H9 (cell line): ENCODE measurements at regions not wholly inside any gene's neighbourhood (a gene's known extent, or its start where the extent isn't known, plus 50 kb on each side); places are given as distances from the start of the nearest gene placed in this dataset.

Source experiments
- DNase-seq: peaks from one replicate; pipeline ENCODE4 v3.0.0-alpha.2; 2017
- H2AFZ ChIP-seq: one replicate; pipeline ENCODE4 v1.6.1; 2013; ENCODE audit warnings: mild to moderate bottlenecking, low read length, control low read depth, moderate library complexity
- H2AK5ac ChIP-seq: 2 replicates; pipeline ENCODE4 v1.6.1; 2013; ENCODE audit warnings: low read length, control low read depth, mixed read lengths; ENCODE audit not compliant: insufficient read length
- H2BK120ac ChIP-seq: one replicate; pipeline ENCODE4 v1.6.1; 2013; ENCODE audit warnings: low read depth, mild to moderate bottlenecking, low read length, control low read depth, inconsistent platforms; ENCODE audit not compliant: poor library complexity, severe bottlenecking
- H2BK12ac ChIP-seq: 2 replicates; pipeline ENCODE4 v1.6.1; 2013; ENCODE audit warnings: low read length, control low read depth, mixed read lengths, low read depth; ENCODE audit not compliant: insufficient read length
- H2BK15ac ChIP-seq: 2 replicates; pipeline ENCODE4 v1.6.1; 2013; ENCODE audit warnings: low read depth, low read length, control low read depth
- H2BK20ac ChIP-seq: one replicate; pipeline ENCODE4 v1.6.1; 2013; ENCODE audit warnings: low read depth, mild to moderate bottlenecking, low read length, control low read depth, inconsistent platforms; ENCODE audit not compliant: poor library complexity, severe bottlenecking
- H2BK5ac ChIP-seq: 2 replicates; pipeline ENCODE4 v1.6.1; 2013; ENCODE audit warnings: low read length, control low read depth, mixed read lengths; ENCODE audit not compliant: insufficient read length
- H3K14ac ChIP-seq: 2 replicates; pipeline ENCODE4 v1.6.1; 2013; ENCODE audit warnings: low read length, control low read depth; ENCODE audit not compliant: insufficient read depth
- H3K18ac ChIP-seq: 2 replicates; pipeline ENCODE4 v1.6.1; 2013; ENCODE audit warnings: low read depth, mild to moderate bottlenecking, mixed read lengths, low read length, control low read depth; ENCODE audit not compliant: insufficient read length
- H3K23ac ChIP-seq: 2 replicates; pipeline ENCODE4 v1.6.1; 2013; ENCODE audit warnings: low read length, control low read depth, mixed read lengths, low read depth; ENCODE audit not compliant: insufficient read length
- H3K23me2 ChIP-seq: 2 replicates; pipeline ENCODE4 v1.6.1; 2013; ENCODE audit warnings: low read depth, mild to moderate bottlenecking, mixed read lengths, low read length, control low read depth; ENCODE audit not compliant: insufficient read length, poor library complexity, severe bottlenecking
- H3K27ac ChIP-seq: 2 replicates; pipeline ENCODE4 v1.5.1; 2013; ENCODE audit warnings: low read length, control low read depth, mixed read lengths, low read depth; ENCODE audit not compliant: insufficient read length
- H3K27me3 ChIP-seq: 2 replicates; pipeline ENCODE4 v1.6.1; 2013; ENCODE audit warnings: low read length, control low read depth, inconsistent platforms; ENCODE audit not compliant: insufficient read depth
- H3K4ac ChIP-seq: 2 replicates; pipeline ENCODE4 v1.6.1; 2013; ENCODE audit warnings: low read depth, mild to moderate bottlenecking, control low read depth, inconsistent platforms, low read length, moderate library complexity
- H3K4me1 ChIP-seq: 2 replicates; pipeline ENCODE4 v1.6.1; 2013; ENCODE audit warnings: low read length, control low read depth, inconsistent platforms; ENCODE audit not compliant: insufficient read depth
- H3K4me2 ChIP-seq: 2 replicates; pipeline ENCODE4 v1.6.1; 2013; ENCODE audit warnings: low read length, control low read depth, mixed read lengths; ENCODE audit not compliant: insufficient read length, insufficient read depth
- H3K56ac ChIP-seq: 2 replicates; pipeline ENCODE4 v1.6.1; 2013; ENCODE audit warnings: low read depth, mild to moderate bottlenecking, mixed read lengths, low read length, control low read depth; ENCODE audit not compliant: insufficient read length
- H3K79me1 ChIP-seq: 2 replicates; pipeline ENCODE4 v1.6.1; 2013; ENCODE audit warnings: low read depth, mild to moderate bottlenecking, moderate library complexity, low read length, control low read depth, inconsistent platforms; ENCODE audit not compliant: insufficient read depth, poor library complexity, severe bottlenecking
- H3K79me2 ChIP-seq: 2 replicates; pipeline ENCODE4 v1.6.1; 2013; ENCODE audit warnings: low read length, control low read depth, inconsistent platforms; ENCODE audit not compliant: insufficient read depth
- H3K9ac ChIP-seq: 2 replicates; pipeline ENCODE4 v1.6.1; 2013; ENCODE audit warnings: low read length, control low read depth, mixed read lengths; ENCODE audit not compliant: insufficient read length; ENCODE audit errors: extremely low read depth
- H3K9me3 ChIP-seq: one replicate; pipeline ENCODE4 v1.6.1; 2013; ENCODE audit warnings: low read depth, low read length, inconsistent platforms; ENCODE audit not compliant: control insufficient read depth
- H3T11ph ChIP-seq: one replicate; pipeline ENCODE4 v1.6.1; 2013; ENCODE audit warnings: mild to moderate bottlenecking, low read length, control low read depth, inconsistent platforms
- H4K20me1 ChIP-seq: one replicate; pipeline ENCODE4 v1.6.1; 2013; ENCODE audit not compliant: control insufficient read depth, insufficient read length, insufficient read depth
- H4K5ac ChIP-seq: 2 replicates; pipeline ENCODE4 v1.6.1; 2013; ENCODE audit warnings: low read depth, mild to moderate bottlenecking, mixed read lengths, low read length, control low read depth; ENCODE audit not compliant: insufficient read length
- H4K8ac ChIP-seq: replicated peaks from 2 replicates; pipeline ENCODE4 v1.6.1; 2013; ENCODE audit warnings: low read length, control low read depth, mixed read lengths, low read depth; ENCODE audit not compliant: insufficient read length
- H4K91ac ChIP-seq: 2 replicates; pipeline ENCODE4 v1.6.1; 2013; ENCODE audit warnings: low read depth, mild to moderate bottlenecking, moderate library complexity, mixed read lengths, low read length, control low read depth; ENCODE audit not compliant: insufficient read length
- H3K27ac Mint-ChIP-seq, 3 experiments: 2 replicates in 2 of 3; 3 replicates in 1 of 3; pipeline ENCODE4 v1.8.0; 2020 to 2021; ENCODE audit warnings: mixed read lengths in 3 of 3, mild to moderate bottlenecking in 1 of 3, moderate library complexity in 1 of 3
- H3K27me3 Mint-ChIP-seq: 2 replicates; pipeline ENCODE4 v1.8.0; 2021; ENCODE audit warnings: low read depth, mild to moderate bottlenecking, moderate library complexity, mixed read lengths
- H3K36me3 Mint-ChIP-seq, 3 experiments: 2 replicates in 2 of 3; 3 replicates in 1 of 3; pipeline ENCODE4 v1.8.0; 2020 to 2021; ENCODE audit warnings: low read depth in 3 of 3, mixed read lengths in 3 of 3; ENCODE audit not compliant: insufficient read depth in 1 of 3
- H3K4me1 Mint-ChIP-seq, 2 experiments: 2 replicates each; pipeline ENCODE4 v1.8.0; 2020; ENCODE audit warnings: mixed read lengths in 2 of 2
- H3K4me3 Mint-ChIP-seq, 2 experiments: 2 replicates in 1 of 2; 3 replicates in 1 of 2; pipeline ENCODE4 v1.8.0; 2020 to 2021; ENCODE audit warnings: mild to moderate bottlenecking in 2 of 2, mixed read lengths in 2 of 2, moderate library complexity in 1 of 2
- H3K9me3 Mint-ChIP-seq, 2 experiments: 2 replicates in 1 of 2; 3 replicates in 1 of 2; pipeline ENCODE4 v1.8.0; 2020; ENCODE audit warnings: mild to moderate bottlenecking in 2 of 2, mixed read lengths in 2 of 2, moderate library complexity in 1 of 2
- CTCF ChIP-seq: fragments of 200-600 bp; sonication (generic); conservative IDR thresholded peaks from 3 replicates; pipeline ENCODE4 v1.8.0; 2021; ENCODE audit warnings: antibody characterized with exemption, mild to moderate bottlenecking
- WGBS: extraction: QIAGEN DNeasy Blood & Tissue Kit; methylation state at CpG from one replicate; pipeline ENCODE4 v1.1.7; 2013; ENCODE audit warnings: missing lambda C conversion rate, low lambda C conversion rate, mixed read lengths; ENCODE audit not compliant: insufficient read length; ENCODE audit errors: extremely low coverage; 5-methylcytosine and 5-hydroxymethylcytosine counted together

GRCh38 chr3:88983458-88983857 lies 124.0 kb upstream of the EPHA3 start:
- no peaks in the 10 kb centered on the region for H3K9me3 Mint-ChIP-seq

More at GRCh38 chr3:88983458-88983857, 124.0 kb upstream of the EPHA3 start:
- H4K5ac ChIP-seq = no peak overlapping the region
- no peak overlapping the region for H3K14ac ChIP-seq
- H4K8ac ChIP-seq = no peak overlapping the region
- no peaks in the 10 kb centered on the region for H4K20me1 ChIP-seq
- no peaks in the 10 kb centered on the region for H3K79me1 ChIP-seq
- H3K23ac ChIP-seq = no peak overlapping the region
- H2AK5ac ChIP-seq = no peak overlapping the region
- H2BK12ac ChIP-seq = no peak overlapping the region
- no peak overlapping the region for H2BK120ac ChIP-seq
- no peaks in the 10 kb centered on the region for H3K36me3 Mint-ChIP-seq
- H3K4me2 ChIP-seq = no peak overlapping the region
- H3K27ac ChIP-seq = no peak overlapping the region
- no peaks in the 10 kb centered on the region for H3K27me3 ChIP-seq
- no CpG with 5 or more reads among the region's 1 CpG for WGBS
- H3K23me2 ChIP-seq = no peaks in the 10 kb centered on the region
- no peaks in the 10 kb centered on the region for H3K27me3 Mint-ChIP-seq
- no peak overlapping the region for H3K4me3 Mint-ChIP-seq
- no peaks in the 10 kb centered on the region for H3K4me1 Mint-ChIP-seq
- H3K9ac ChIP-seq = no peak overlapping the region
- no peaks in the 10 kb centered on the region for H3K79me2 ChIP-seq
- no peak overlapping the region for H2BK5ac ChIP-seq
- no peak for TF ChIP-seq CTCF
- H3K27ac Mint-ChIP-seq = no peak overlapping the region
- no peak overlapping the region for H2AFZ ChIP-seq
- no peak overlapping the region for H2BK15ac ChIP-seq
- H2BK20ac ChIP-seq = no peak overlapping the region
- no peaks in the 10 kb centered on the region for H3K4me1 ChIP-seq
- no peak overlapping the region for H4K91ac ChIP-seq
- DNase-seq = no peak
- no peak overlapping the region for H3K4ac ChIP-seq
- H3K56ac ChIP-seq = no peak overlapping the region
- no peak overlapping the region for H3T11ph ChIP-seq
- no peak overlapping the region for H3K18ac ChIP-seq
- no peaks in the 10 kb centered on the region for H3K9me3 ChIP-seq
